ENCODE measurements at regions not wholly inside any gene's neighbourhood (a gene's known extent, or its start where the extent isn't known, plus 50 kb on each side); places are given as distances from the start of the nearest gene placed in this dataset.

DNA sequence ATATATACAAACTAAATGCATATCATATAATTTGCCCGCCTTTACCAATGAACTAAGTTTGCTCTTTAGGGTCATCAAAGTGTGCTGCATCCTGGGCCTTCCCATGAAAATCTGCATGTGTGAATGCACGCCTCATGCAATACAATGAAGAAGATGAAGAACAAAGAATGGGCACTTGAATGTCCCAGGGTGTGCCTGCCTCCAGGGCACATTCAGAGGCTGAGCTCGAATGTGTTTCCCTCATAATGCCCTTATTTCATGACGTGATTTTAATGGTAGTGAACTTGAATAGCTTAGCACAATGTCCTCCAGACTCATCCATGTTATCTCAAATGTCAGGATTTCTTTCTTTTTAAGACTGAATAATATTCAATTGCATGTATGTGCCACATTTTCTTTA lies 824.9 kb downstream of the TNS3 start:
- H3K9me3 Mint-ChIP-seq: 0 out of 2 replicates have a peak, but pooled peaks cover 3% of the 10 kb centered on the region

GRCh38 chr7:46756256-46756655 lies 825.7 kb downstream of the TNS3 start:
- no peaks in the 10 kb centered on the region for H3K27me3 Mint-ChIP-seq (ENCODE audit: low read depth)
- H3K9me3 Mint-ChIP-seq: 0 out of 2 replicates have a peak, but pooled peaks cover 3% of the 10 kb centered on the region
- no peak overlapping the region for H3K4me3 Mint-ChIP-seq
- ATAC-seq: no peak
- H3K4me1 Mint-ChIP-seq: peaks cover 4% of the 10 kb centered on the region
- H3K27ac Mint-ChIP-seq: no peak overlapping the region
- no peaks in the 10 kb centered on the region for H3K36me3 Mint-ChIP-seq
- POLR2A ChIA-PET: no interaction called here
- no peak for DNase-seq (ENCODE audit: low spot score)
- CTCF ChIA-PET: no interaction called here
- TF ChIP-seq ZNF121 (CRISPR knock-in tag; IDR thresholded peaks at IDR 0.05): no peak
- TF ChIP-seq ZNF219 (CRISPR knock-in tag; IDR thresholded peaks at IDR 0.05; ENCODE audit: borderline replicate concordance): no peak
- TF ChIP-seq FOXP1 (CRISPR knock-in tag; IDR thresholded peaks at IDR 0.05; ENCODE audit: borderline replicate concordance): no peak
- TF ChIP-seq TCF7 (CRISPR knock-in tag; IDR thresholded peaks at IDR 0.05; ENCODE audit: low read depth): no peak
- TF ChIP-seq, protein P1, sequence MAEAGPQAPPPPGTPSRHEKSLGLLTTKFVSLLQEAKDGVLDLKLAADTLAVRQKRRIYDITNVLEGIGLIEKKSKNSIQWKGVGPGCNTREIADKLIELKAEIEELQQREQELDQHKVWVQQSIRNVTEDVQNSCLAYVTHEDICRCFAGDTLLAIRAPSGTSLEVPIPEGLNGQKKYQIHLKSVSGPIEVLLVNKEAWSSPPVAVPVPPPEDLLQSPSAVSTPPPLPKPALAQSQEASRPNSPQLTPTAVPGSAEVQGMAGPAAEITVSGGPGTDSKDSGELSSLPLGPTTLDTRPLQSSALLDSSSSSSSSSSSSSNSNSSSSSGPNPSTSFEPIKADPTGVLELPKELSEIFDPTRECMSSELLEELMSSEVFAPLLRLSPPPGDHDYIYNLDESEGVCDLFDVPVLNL (CRISPR knock-in tag; IDR thresholded peaks at IDR 0.05; ENCODE audit: borderline replicate concordance, low read depth): no peak
- TF ChIP-seq GTF2I (CRISPR knock-in tag; conservative IDR thresholded peaks at IDR 0.05): no peak
- TF ChIP-seq, protein P2, sequence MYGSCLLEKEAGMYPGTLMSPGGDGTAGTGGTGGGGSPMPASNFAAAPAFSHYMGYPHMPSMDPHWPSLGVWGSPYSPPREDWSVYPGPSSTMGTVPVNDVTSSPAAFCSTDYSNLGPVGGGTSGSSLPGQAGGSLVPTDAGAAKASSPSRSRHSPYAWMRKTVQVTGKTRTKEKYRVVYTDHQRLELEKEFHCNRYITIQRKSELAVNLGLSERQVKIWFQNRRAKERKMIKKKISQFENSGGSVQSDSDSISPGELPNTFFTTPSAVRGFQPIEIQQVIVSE (CRISPR knock-in tag; IDR thresholded peaks at IDR 0.05; ENCODE audit: borderline replicate concordance): no peak
- no peak for TF ChIP-seq NFATC4 (CRISPR knock-in tag; IDR thresholded peaks at IDR 0.05)
- no peak for TF ChIP-seq MXD4 (CRISPR knock-in tag; IDR thresholded peaks at IDR 0.05; ENCODE audit: borderline replicate concordance)
- TF ChIP-seq, protein P3, sequence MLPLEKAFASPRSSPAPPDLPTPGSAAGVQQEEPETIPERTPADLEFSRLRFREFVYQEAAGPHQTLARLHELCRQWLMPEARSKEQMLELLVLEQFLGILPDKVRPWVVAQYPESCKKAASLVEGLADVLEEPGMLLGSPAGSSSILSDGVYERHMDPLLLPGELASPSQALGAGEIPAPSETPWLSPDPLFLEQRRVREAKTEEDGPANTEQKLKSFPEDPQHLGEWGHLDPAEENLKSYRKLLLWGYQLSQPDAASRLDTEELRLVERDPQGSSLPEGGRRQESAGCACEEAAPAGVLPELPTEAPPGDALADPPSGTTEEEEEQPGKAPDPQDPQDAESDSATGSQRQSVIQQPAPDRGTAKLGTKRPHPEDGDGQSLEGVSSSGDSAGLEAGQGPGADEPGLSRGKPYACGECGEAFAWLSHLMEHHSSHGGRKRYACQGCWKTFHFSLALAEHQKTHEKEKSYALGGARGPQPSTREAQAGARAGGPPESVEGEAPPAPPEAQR (CRISPR knock-in tag; IDR thresholded peaks at IDR 0.05): no peak
- TF ChIP-seq, protein P4, sequence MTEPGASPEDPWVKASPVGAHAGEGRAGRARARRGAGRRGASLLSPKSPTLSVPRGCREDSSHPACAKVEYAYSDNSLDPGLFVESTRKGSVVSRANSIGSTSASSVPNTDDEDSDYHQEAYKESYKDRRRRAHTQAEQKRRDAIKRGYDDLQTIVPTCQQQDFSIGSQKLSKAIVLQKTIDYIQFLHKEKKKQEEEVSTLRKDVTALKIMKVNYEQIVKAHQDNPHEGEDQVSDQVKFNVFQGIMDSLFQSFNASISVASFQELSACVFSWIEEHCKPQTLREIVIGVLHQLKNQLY (CRISPR knock-in tag; IDR thresholded peaks at IDR 0.05): no peak

More for the DNA sequence above, 824.9 kb downstream of the TNS3 start:
- Mint-ChIP-seq H3K27ac (no peak overlapping the region), H3K27me3 (ENCODE audit: low read depth) (no peaks in the 10 kb centered on the region), H3K4me1 (peaks cover 4% of the 10 kb centered on the region), H3K4me3 (no peak overlapping the region), H3K36me3 (no peaks in the 10 kb centered on the region)
- ATAC-seq: no peak; the same call in 1 of the 2 replicates
- TF ChIP-seq NR3C1 (CRISPR knock-in tag; conservative IDR thresholded peaks at IDR 0.05; ENCODE audit: low read depth) (no peak), JUN (CRISPR knock-in tag; IDR thresholded peaks at IDR 0.05) (no peak), CREB1 (CRISPR knock-in tag; IDR thresholded peaks at IDR 0.05) (no peak), ZNF232 (CRISPR knock-in tag; IDR thresholded peaks at IDR 0.05) (no peak), E2F5 (CRISPR knock-in tag; IDR thresholded peaks at IDR 0.05) (no peak), ZNF671 (CRISPR knock-in tag; IDR thresholded peaks at IDR 0.05) (no peak), OVOL2 (CRISPR knock-in tag; IDR thresholded peaks at IDR 0.05; ENCODE audit: borderline replicate concordance) (no peak), MAX (CRISPR knock-in tag; IDR thresholded peaks at IDR 0.05) (no peak), GABPB1 (CRISPR knock-in tag; IDR thresholded peaks at IDR 0.05) (no peak), SMAD4 (CRISPR knock-in tag; IDR thresholded peaks at IDR 0.05) (no peak), ATF1 (CRISPR knock-in tag; IDR thresholded peaks at IDR 0.05) (no peak), IRF1 (CRISPR knock-in tag; IDR thresholded peaks at IDR 0.05) (no peak), TCF7 (CRISPR knock-in tag; IDR thresholded peaks at IDR 0.05; ENCODE audit: low read depth) (no peak), HMGXB4 (CRISPR knock-in tag; IDR thresholded peaks at IDR 0.05) (no peak)
- TF ChIP-seq, protein P1 (CRISPR knock-in tag; IDR thresholded peaks at IDR 0.05; ENCODE audit: borderline replicate concordance, low read depth): no peak
- TF ChIP-seq, protein P5, sequence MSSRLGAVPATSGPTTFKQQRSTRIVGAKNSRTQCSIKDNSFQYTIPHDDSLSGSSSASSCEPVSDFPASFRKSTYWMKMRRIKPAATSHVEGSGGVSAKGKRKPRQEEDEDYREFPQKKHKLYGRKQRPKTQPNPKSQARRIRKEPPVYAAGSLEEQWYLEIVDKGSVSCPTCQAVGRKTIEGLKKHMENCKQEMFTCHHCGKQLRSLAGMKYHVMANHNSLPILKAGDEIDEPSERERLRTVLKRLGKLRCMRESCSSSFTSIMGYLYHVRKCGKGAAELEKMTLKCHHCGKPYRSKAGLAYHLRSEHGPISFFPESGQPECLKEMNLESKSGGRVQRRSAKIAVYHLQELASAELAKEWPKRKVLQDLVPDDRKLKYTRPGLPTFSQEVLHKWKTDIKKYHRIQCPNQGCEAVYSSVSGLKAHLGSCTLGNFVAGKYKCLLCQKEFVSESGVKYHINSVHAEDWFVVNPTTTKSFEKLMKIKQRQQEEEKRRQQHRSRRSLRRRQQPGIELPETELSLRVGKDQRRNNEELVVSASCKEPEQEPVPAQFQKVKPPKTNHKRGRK (CRISPR knock-in tag; IDR thresholded peaks at IDR 0.05; ENCODE audit: borderline replicate concordance): no peak
- no peak for DNase-seq (ENCODE audit: low spot score)
- ChIA-PET POLR2A (no interaction called here), CTCF (no interaction called here)
